Kidney epithelial cell (primary cell): ENCODE measurements at regions not wholly inside any gene's neighbourhood (a gene's known extent, or its start where the extent isn't known, plus 50 kb on each side); places are given as distances from the start of the nearest gene placed in this dataset.

Experiments used
- DNase-seq: peaks from one replicate; pipeline ENCODE4 v3.0.0-alpha.2; 2010; ENCODE audit warnings: low read depth
- H3K27me3 ChIP-seq: 2 replicates; pipeline ENCODE4 v1.6.0; 2011; ENCODE audit warnings: low read length; ENCODE audit not compliant: control insufficient read depth, insufficient read depth
- H3K36me3 ChIP-seq: 2 replicates; pipeline ENCODE4 v1.5.1; 2011; ENCODE audit warnings: low read length; ENCODE audit not compliant: control insufficient read depth, insufficient read depth
- H3K4me3 ChIP-seq: 2 replicates; pipeline ENCODE4 v1.5.1; 2011; ENCODE audit warnings: low read depth, mild to moderate bottlenecking, control low read depth, low read length
- CTCF ChIP-seq: IDR thresholded peaks from 2 replicates; pipeline ENCODE4 v1.5.1; 2011; ENCODE audit warnings: mild to moderate bottlenecking, moderate library complexity, low read length, control low read depth, inconsistent platforms; ENCODE audit not compliant: insufficient read depth, poor library complexity, severe bottlenecking

- no peak overlapping the region for H3K4me3 ChIP-seq
- DNase-seq: no peak
Observed at GRCh38 chr15:31974855-31975829, 55.2 kb upstream of the CHRNA7 start.

DNA sequence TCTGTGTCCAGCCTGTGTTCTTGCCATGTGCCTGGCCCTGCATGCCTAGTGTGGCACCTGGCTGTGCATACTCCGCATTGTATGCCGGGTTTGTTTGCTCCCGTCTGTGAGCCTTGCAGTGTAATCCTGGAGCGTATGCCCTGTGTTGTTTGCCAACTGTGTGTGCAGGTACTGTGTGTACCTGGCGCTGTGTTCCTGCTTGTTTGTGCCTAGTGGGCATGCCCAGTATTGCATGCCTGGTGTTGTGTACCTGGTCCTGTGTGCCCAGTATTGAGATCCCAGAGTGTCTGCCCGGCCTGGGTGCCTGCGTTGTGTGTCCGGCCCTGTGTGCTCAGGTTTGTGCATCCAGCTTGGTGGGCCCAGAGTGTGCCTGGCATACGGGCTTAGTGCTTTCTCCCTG lies 54.5 kb upstream of the CHRNA7 start:
- H3K27me3 ChIP-seq: peaks cover 12% of the 10 kb centered on the region
- DNase-seq: no peak
- no peaks in the 10 kb centered on the region for H3K36me3 ChIP-seq
- peak; percentile 11 for TF ChIP-seq CTCF
- no peak overlapping the region for H3K4me3 ChIP-seq

More at GRCh38 chr15:31974855-31975829, 55.2 kb upstream of the CHRNA7 start:
- peaks cover 12% of the 10 kb centered on the region for H3K27me3 ChIP-seq
- peak; percentile 75 for TF ChIP-seq CTCF
- H3K36me3 ChIP-seq: no peaks in the 10 kb centered on the region

DNA sequence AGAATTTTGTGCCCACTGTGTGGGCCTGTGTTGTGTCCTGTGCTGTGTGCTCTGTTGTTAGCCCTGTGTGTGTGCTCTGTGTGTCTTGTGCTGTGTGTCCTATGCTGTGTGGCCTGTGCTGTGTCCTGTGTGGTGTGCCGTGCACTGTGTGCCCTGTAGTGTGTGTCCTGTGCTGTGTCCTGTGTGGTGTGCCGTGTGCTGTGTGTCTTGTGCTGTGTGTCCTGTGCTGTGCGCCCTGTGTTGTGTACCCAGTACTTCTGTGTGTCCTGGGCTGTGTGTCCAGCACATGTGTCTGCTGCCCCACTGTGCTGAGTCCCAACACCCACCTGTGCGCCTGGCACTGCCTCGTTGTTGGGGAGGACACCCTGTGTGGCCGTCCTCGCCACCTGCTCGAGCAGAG lies 53.2 kb upstream of the CHRNA7 start:
- no peaks in the 10 kb centered on the region for H3K36me3 ChIP-seq
- TF ChIP-seq CTCF: no peak
- H3K27me3 ChIP-seq: peaks cover 11% of the 10 kb centered on the region
- no peak for DNase-seq
- no peak overlapping the region for H3K4me3 ChIP-seq

GRCh38 chr15:31977812-31978661 lies 52.3 kb upstream of the CHRNA7 start:
- TF ChIP-seq CTCF: peak; percentile 89
- H3K4me3 ChIP-seq: no peak overlapping the region
- no peak for DNase-seq
- no peaks in the 10 kb centered on the region for H3K36me3 ChIP-seq
- peaks cover 10% of the 10 kb centered on the region for H3K27me3 ChIP-seq
